Gastroesophageal sphincter (tissue), 4 donors: ENCODE measurements at regions not wholly inside any gene's neighbourhood (a gene's known extent, or its start where the extent isn't known, plus 50 kb on each side); places are given as distances from the start of the nearest gene placed in this dataset.

Source experiments
- ATAC-seq: fragments of 150-250 bp; one replicate; pipeline ENCODE4 v1.9.1; 2016; ENCODE audit warnings: mild to moderate bottlenecking, moderate library complexity
- H3K27ac ChIP-seq, 4 donors: fragments of 200-600 bp; sonication (generic) in 3 of 4; 1 replicate in 3 of 4; 2 replicates in 1 of 4; pipeline ENCODE4 v1.5.1; 2016 to 2019
- H3K27me3 ChIP-seq: fragments of 200-600 bp; sonication (generic); one replicate; pipeline ENCODE4 v1.5.1; 2019
- H3K36me3 ChIP-seq, 2 donors: fragments of 200-600 bp; sonication (generic); one replicate each; pipeline ENCODE4 v1.5.1; 2019; ENCODE audit warnings: control low read depth in 1 of 2
- H3K4me1 ChIP-seq, 3 donors: fragments of 200-600 bp; sonication (generic); 1 replicate in 2 of 3; 2 replicates in 1 of 3; pipeline ENCODE4 v1.5.1; 2016 to 2019; ENCODE audit warnings: control low read depth in 2 of 3
- H3K4me3 ChIP-seq, 2 donors: fragments of 200-600 bp; sonication (generic); one replicate each; pipeline ENCODE4 v1.5.1; 2019; ENCODE audit warnings: mild to moderate bottlenecking in 1 of 2, moderate library complexity in 1 of 2
- H3K9me3 ChIP-seq, 3 donors: fragments of 200-600 bp; sonication (generic); one replicate each; pipeline ENCODE4 v1.5.1; 2017 to 2019; ENCODE audit warnings: control low read depth in 2 of 3
- EP300 ChIP-seq: sonication (generic); formaldehyde crosslinking; IDR thresholded peaks from one replicate; pipeline ENCODE4 v1.6.1; 2017; ENCODE audit warnings: antibody characterized with exemption, mild to moderate bottlenecking
- POLR2A ChIP-seq, 2 donors: fragments of 450-650 bp; IDR thresholded peaks; one replicate each; pipeline ENCODE4 v1.6.1; 2017; ENCODE audit warnings: antibody characterized with exemption in 2 of 2, mild to moderate bottlenecking in 2 of 2, moderate library complexity in 1 of 2
- POLR2AphosphoS5 ChIP-seq: sonication (generic); formaldehyde crosslinking; IDR thresholded peaks from one replicate; pipeline ENCODE4 v1.6.1; 2017; ENCODE audit warnings: antibody characterized with exemption
- WGBS, 2 donors: methylation state at CpG; one replicate each; pipeline ENCODE4 v1.1.5; 2018; ENCODE audit warnings: low coverage in 1 of 2; 5-methylcytosine and 5-hydroxymethylcytosine counted together
- TF ChIP-seq, protein P1 (sequence below), 4 experiments: fragments of 200-600 bp in 2 of 4; fragments of 450-650 bp in 2 of 4; sonication (generic) in 1 of 4; IDR thresholded peaks; one replicate each; pipeline ENCODE4 v1.5.1; 2017 to 2019; ENCODE audit warnings: antibody characterized with exemption in 4 of 4, mild to moderate bottlenecking in 2 of 4, moderate library complexity in 2 of 4

DNA sequence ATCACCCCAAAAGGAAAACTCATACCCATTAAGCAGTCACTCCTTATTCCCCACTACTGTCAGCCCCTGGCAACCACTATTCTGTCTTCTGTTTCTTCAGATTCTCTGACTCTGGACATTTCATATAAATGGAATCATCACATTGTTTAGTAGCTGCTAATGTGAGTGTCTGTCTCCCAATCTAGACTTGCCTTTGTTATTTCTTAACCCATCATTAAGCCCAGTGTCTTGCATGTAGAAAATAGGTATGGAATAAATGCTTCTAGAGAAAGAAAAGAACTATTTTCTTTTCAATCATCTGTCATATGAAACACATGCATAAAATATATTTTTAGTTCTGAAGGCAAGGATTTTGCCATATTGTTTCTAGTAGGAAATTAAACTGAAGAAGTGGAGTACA lies 610.0 kb downstream of the PLPP3 start:
- Histone ChIP-seq H3K9me3 (no peaks in the 10 kb centered on the region), H3K27me3 (no peaks in the 10 kb centered on the region), H3K27ac (no peak overlapping the region), H3K4me1 (peaks cover 4 to 10% (median 5%) of the 10 kb centered on the region in 3 donors), H3K36me3 (no peaks in the 10 kb centered on the region), H3K4me3 (no peak overlapping the region)
- ATAC-seq: no peak
- no peak for TF ChIP-seq POLR2A (IDR thresholded peaks at IDR 0.05)
- no peak for TF ChIP-seq EP300
- TF ChIP-seq POLR2AphosphoS5: no peak
- TF ChIP-seq, protein P1, sequence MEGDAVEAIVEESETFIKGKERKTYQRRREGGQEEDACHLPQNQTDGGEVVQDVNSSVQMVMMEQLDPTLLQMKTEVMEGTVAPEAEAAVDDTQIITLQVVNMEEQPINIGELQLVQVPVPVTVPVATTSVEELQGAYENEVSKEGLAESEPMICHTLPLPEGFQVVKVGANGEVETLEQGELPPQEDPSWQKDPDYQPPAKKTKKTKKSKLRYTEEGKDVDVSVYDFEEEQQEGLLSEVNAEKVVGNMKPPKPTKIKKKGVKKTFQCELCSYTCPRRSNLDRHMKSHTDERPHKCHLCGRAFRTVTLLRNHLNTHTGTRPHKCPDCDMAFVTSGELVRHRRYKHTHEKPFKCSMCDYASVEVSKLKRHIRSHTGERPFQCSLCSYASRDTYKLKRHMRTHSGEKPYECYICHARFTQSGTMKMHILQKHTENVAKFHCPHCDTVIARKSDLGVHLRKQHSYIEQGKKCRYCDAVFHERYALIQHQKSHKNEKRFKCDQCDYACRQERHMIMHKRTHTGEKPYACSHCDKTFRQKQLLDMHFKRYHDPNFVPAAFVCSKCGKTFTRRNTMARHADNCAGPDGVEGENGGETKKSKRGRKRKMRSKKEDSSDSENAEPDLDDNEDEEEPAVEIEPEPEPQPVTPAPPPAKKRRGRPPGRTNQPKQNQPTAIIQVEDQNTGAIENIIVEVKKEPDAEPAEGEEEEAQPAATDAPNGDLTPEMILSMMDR (IDR thresholded peaks at IDR 0.05): no peak

DNA sequence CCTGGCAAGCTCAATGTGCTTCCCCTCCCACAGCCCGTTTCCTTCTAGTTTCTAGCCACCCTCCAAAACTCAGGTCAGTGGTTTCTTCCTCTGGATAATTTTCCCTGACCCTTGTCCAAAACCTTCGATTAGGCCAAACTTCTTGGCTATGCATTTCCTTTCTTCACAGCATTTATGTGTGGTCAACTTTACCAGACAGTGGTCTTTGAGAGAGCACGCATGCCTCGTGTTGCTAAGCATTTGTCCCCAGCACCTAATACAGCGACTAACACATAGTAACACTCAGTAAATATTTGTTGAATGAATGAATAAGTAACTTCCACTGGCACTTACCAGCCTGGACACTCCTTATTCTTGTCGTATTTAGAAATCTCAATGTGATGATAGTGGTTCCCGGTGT lies 610.7 kb downstream of the PLPP3 start:
- H3K36me3 ChIP-seq: no peaks in the 10 kb centered on the region
- no peaks in the 10 kb centered on the region for H3K9me3 ChIP-seq
- WGBS, 2 donors: 87 to 90% methylated on average over 6 to 7 of the region's 7 CpGs
- no peak for ATAC-seq
- peaks cover 0 to 10% (median 0%) of the 10 kb centered on the region in 3 donors for H3K4me1 ChIP-seq
- H3K27me3 ChIP-seq: no peaks in the 10 kb centered on the region
- no peak overlapping the region for H3K27ac ChIP-seq
- TF ChIP-seq POLR2AphosphoS5 (no peak), EP300 (no peak), POLR2A (IDR thresholded peaks at IDR 0.05) (no peak)
- TF ChIP-seq, protein P1 (IDR thresholded peaks at IDR 0.05): no peak
- H3K4me3 ChIP-seq: no peak overlapping the region

DNA sequence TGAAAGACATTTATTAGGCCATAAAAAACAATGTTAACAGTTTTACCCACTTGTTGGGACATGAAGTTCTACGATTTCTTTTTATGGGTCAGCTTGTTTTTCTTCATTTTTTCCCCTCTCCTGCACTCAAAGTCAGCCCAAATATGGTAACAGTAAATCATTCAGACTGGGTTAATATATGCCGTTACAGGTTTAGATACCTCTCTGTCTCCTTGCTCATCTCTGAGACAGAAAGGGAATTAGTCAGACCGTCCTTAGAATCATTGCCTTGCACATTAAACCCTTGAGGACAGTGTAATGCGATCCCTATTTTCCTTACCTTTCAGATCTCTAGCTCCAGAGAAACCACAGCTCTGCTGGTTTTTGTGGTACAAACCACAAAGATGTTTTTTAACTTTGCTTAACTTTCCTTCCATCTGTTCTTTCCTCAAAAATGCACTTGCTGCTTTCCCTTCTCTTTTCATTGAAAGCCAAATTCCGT lies 613.3 kb downstream of the PLPP3 start:
- ATAC-seq: no peak
- Histone ChIP-seq H3K27me3 (no peaks in the 10 kb centered on the region), H3K9me3 (no peaks in the 10 kb centered on the region), H3K36me3 (no peaks in the 10 kb centered on the region), H3K4me3 (no peak overlapping the region), H3K4me1 (peaks cover 0 to 10% (median 0%) of the 10 kb centered on the region in 3 donors), H3K27ac (no peak overlapping the region)
- TF ChIP-seq POLR2A (IDR thresholded peaks at IDR 0.05): no peak
- 88 to 95% methylated on average over 4 to 5 of the region's 5 CpGs for WGBS, 2 donors

DNA sequence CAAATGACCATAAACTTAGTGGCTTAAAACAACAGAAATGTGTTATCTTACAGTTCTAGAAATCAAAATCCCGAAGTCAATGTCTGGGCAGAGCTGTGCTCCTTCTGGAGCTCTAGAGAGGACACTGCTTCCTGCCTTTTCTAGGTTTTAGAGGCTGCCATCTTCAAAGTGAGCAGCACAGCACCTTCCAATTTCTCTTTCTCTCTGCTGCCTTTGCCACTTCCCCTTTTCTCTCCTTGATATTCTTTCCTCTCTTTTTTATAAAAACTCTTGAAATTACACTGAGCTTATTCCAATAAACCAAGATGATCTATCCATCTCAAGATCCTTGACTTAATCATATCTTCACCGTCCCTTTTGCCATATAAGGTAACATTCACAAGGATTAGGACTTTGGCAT lies 616.9 kb downstream of the PLPP3 start:
- Histone ChIP-seq H3K4me1 (no peaks in the 10 kb centered on the region), H3K36me3 (no peaks in the 10 kb centered on the region), H3K9me3 (no peaks in the 10 kb centered on the region), H3K4me3 (no peak overlapping the region), H3K27me3 (no peaks in the 10 kb centered on the region), H3K27ac (no peak overlapping the region)
- TF ChIP-seq POLR2AphosphoS5 (no peak), POLR2A (IDR thresholded peaks at IDR 0.05) (no peak), EP300 (no peak)
- TF ChIP-seq, protein P1 (IDR thresholded peaks at IDR 0.05): no peak
- WGBS, 2 donors: 93 to 95% methylated on average over 2 of the region's 2 CpGs
- ATAC-seq: no peak

DNA sequence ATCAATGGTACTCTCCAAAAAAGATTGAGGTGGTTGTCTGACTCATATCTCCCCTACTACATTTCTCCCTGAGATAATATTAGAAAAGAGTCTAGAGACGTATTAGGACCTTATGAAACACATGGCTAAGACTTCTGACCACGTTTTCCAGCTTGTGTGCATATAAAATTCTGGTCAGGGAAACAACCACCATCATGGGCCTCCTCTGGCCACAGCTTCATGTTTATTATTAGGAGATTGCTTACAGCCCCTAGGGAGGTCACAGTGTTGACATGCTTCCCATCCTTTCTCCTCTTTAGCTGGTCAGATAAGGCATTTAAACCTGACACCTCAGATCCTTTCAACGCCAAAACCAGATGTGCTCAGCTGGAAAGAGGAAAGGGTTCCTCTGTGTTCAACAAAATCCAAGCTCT lies 620.2 kb downstream of the PLPP3 start:
- peak; percentile 36 for ATAC-seq

More for the DNA sequence above, 620.2 kb downstream of the PLPP3 start:
- no peaks in the 10 kb centered on the region for H3K9me3 ChIP-seq
- no peaks in the 10 kb centered on the region for H3K36me3 ChIP-seq
- 64 to 78% methylated on average over 3 of the region's 3 CpGs for WGBS, 2 donors
- no peaks in the 10 kb centered on the region for H3K27me3 ChIP-seq
- H3K4me3 ChIP-seq: no peak overlapping the region
- H3K4me1 ChIP-seq: no peaks in the 10 kb centered on the region
- TF ChIP-seq, protein P1 (IDR thresholded peaks at IDR 0.05): no peak
- TF ChIP-seq EP300 (no peak), POLR2AphosphoS5 (no peak), POLR2A (IDR thresholded peaks at IDR 0.05) (no peak)
- H3K27ac ChIP-seq: no peak overlapping the region
